Loucy (cell line): ENCODE measurements at regions not wholly inside any gene's neighbourhood (a gene's known extent, or its start where the extent isn't known, plus 50 kb on each side); places are given as distances from the start of the nearest gene placed in this dataset.

Source experiments
- H2AFZ ChIP-seq: fragments of 200-600 bp; sonication (generic); 2 replicates; pipeline ENCODE4 v1.6.0; 2016; ENCODE audit warnings: antibody characterized with exemption, mild to moderate bottlenecking, low read length, moderate library complexity
- H3F3A ChIP-seq: fragments of 200-600 bp; 2 replicates; pipeline ENCODE4 v1.6.0; 2016; ENCODE audit warnings: antibody characterized with exemption, low read depth, mild to moderate bottlenecking
- H3K27me3 ChIP-seq: fragments of 200-600 bp; sonication (generic); 2 replicates; pipeline ENCODE4 v1.6.1; 2014; ENCODE audit warnings: low read length, mild to moderate bottlenecking; ENCODE audit not compliant: insufficient read depth, poor library complexity, severe bottlenecking
- H3K36me3 ChIP-seq: fragments of 200-600 bp; sonication (generic); 2 replicates; pipeline ENCODE4 v1.6.1; 2016; ENCODE audit warnings: low read length; ENCODE audit not compliant: insufficient read depth
- H3K4me1 ChIP-seq: fragments of 200-600 bp; sonication (generic); 2 replicates; pipeline ENCODE4 v1.5.1; 2014; ENCODE audit warnings: low read length, mild to moderate bottlenecking; ENCODE audit not compliant: insufficient read depth, poor library complexity, severe bottlenecking
- H3K4me2 ChIP-seq: fragments of 200-600 bp; sonication (generic); 2 replicates; pipeline ENCODE4 v1.6.0; 2014; ENCODE audit warnings: antibody characterized with exemption, low read length, low read depth, mild to moderate bottlenecking; ENCODE audit not compliant: poor library complexity, severe bottlenecking
- H3K4me3 ChIP-seq: fragments of 200-600 bp; sonication (generic); 2 replicates; pipeline ENCODE4 v1.5.1; 2014; ENCODE audit warnings: low read length, mild to moderate bottlenecking, mixed read lengths; ENCODE audit not compliant: poor library complexity, severe bottlenecking
- H3K79me2 ChIP-seq: fragments of 200-600 bp; sonication (generic); 2 replicates; pipeline ENCODE4 v1.6.1; 2014; ENCODE audit warnings: low read length; ENCODE audit not compliant: insufficient read depth
- H3K9ac ChIP-seq: fragments of 200-600 bp; sonication (generic); 2 replicates; pipeline ENCODE4 v1.6.0; 2014; ENCODE audit warnings: mild to moderate bottlenecking, low read depth, low read length, moderate library complexity; ENCODE audit not compliant: poor library complexity, severe bottlenecking
- H3K9me2 ChIP-seq: fragments of 200-600 bp; sonication (generic); replicated peaks from 2 replicates; pipeline ENCODE4 v1.6.1; 2016; ENCODE audit warnings: low read depth, low read length, mixed read lengths
- H3K9me3 ChIP-seq: fragments of 200-600 bp; sonication (generic); 2 replicates; pipeline ENCODE4 v1.6.1; 2014; ENCODE audit warnings: mild to moderate bottlenecking, antibody characterized with exemption, low read length, low read depth; ENCODE audit not compliant: insufficient read depth
- H4K20me1 ChIP-seq: fragments of 200-600 bp; sonication (generic); 2 replicates; pipeline ENCODE4 v1.6.0; 2014; ENCODE audit warnings: antibody characterized with exemption, low read length, mild to moderate bottlenecking; ENCODE audit not compliant: insufficient read depth, poor library complexity, severe bottlenecking
- CTCF ChIP-seq: fragments of 200-600 bp; sonication (generic); conservative IDR thresholded peaks from 2 replicates; pipeline ENCODE4 v1.5.1; 2014; ENCODE audit warnings: mild to moderate bottlenecking, antibody characterized with exemption, low read length
- EZH2phosphoT487 ChIP-seq: fragments of 200-600 bp; IDR thresholded peaks from 2 replicates; pipeline ENCODE4 v1.6.1; 2018; ENCODE audit warnings: antibody characterized with exemption, mild to moderate bottlenecking, moderate library complexity, borderline replicate concordance

DNA sequence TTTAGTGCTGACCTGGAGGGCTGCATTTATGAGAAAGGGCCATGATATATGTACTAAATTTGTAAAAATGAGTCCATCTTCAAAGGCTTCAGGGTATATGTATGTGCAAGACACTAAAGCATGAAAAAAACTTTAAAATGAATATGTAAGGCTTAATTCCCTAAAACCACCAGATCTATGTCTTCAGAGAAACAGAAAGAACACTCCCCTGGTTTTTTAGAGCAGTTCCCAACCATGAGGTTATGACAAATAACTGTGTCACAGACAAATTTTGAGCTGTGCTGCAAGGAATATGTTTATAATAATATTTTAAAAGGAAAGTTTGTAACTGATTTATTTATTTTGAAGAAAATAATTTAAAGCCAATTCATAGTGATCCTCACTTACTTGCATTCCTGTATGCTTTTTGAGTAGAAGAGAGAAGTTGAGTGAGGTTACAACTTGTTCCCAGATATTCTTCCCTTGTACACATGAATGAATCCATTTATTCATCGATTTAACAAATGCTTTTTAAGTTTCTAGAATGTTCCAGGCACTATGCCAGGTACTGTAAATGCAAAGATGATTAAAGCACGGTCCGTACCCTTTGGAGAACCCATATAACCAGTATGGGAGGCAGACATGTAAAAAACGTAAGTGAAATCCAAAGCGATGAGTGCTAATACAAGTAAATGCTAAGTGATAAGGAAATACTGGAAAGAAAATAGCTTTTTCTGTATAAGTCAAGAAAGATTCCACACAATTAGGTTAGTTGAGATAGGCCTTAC is 295.2 kb upstream of the DIAPH2 start:
- no peak overlapping the region for H3K4me3 ChIP-seq
- H3K27me3 ChIP-seq, result no peaks in the 10 kb centered on the region
- no peaks in the 10 kb centered on the region for H4K20me1 ChIP-seq
- no peak overlapping the region for H3K9ac ChIP-seq
- no peaks in the 10 kb centered on the region for H3K79me2 ChIP-seq
- H3K4me2 ChIP-seq, result no peak overlapping the region
- no peaks in the 10 kb centered on the region for H3K36me3 ChIP-seq
- no peaks in the 10 kb centered on the region for H3F3A ChIP-seq
- no peaks in the 10 kb centered on the region for H3K4me1 ChIP-seq
- H3K9me2 ChIP-seq, result no peaks in the 10 kb centered on the region
- TF ChIP-seq CTCF (no peak), EZH2phosphoT487 (no peak)
- H2AFZ ChIP-seq, result no peak overlapping the region
- H3K9me3 ChIP-seq, result no peaks in the 10 kb centered on the region

- H3K9ac ChIP-seq, result no peak overlapping the region
- no peak overlapping the region for H2AFZ ChIP-seq
- no peaks in the 10 kb centered on the region for H4K20me1 ChIP-seq
- no peaks in the 10 kb centered on the region for H3K36me3 ChIP-seq
- no peaks in the 10 kb centered on the region for H3K79me2 ChIP-seq
- no peaks in the 10 kb centered on the region for H3F3A ChIP-seq
- no peaks in the 10 kb centered on the region for H3K4me1 ChIP-seq
- H3K4me2 ChIP-seq, result no peak overlapping the region
- no peaks in the 10 kb centered on the region for H3K9me2 ChIP-seq
- no peaks in the 10 kb centered on the region for H3K9me3 ChIP-seq
- TF ChIP-seq EZH2phosphoT487, result no peak
- no peak for TF ChIP-seq CTCF
- no peak overlapping the region for H3K4me3 ChIP-seq
- no peaks in the 10 kb centered on the region for H3K27me3 ChIP-seq
Measured at GRCh38 chrX:96394598-96394997, 290.0 kb upstream of the DIAPH2 start.

- no peak overlapping the region for H3K9ac ChIP-seq
- H2AFZ ChIP-seq, result no peak overlapping the region
- H3K9me3 ChIP-seq, result no peaks in the 10 kb centered on the region
- no peaks in the 10 kb centered on the region for H3K27me3 ChIP-seq
- H3K79me2 ChIP-seq, result no peaks in the 10 kb centered on the region
- no peaks in the 10 kb centered on the region for H4K20me1 ChIP-seq
- H3K4me1 ChIP-seq, result no peaks in the 10 kb centered on the region
- H3K36me3 ChIP-seq, result no peaks in the 10 kb centered on the region
- H3K4me2 ChIP-seq, result no peak overlapping the region
- no peak overlapping the region for H3K4me3 ChIP-seq
- H3F3A ChIP-seq, result no peaks in the 10 kb centered on the region
- no peaks in the 10 kb centered on the region for H3K9me2 ChIP-seq
- TF ChIP-seq CTCF (no peak), EZH2phosphoT487 (no peak)
Measured at GRCh38 chrX:96403446-96403845, 281.2 kb upstream of the DIAPH2 start.
